Prostate gland (tissue), 2 donors: ENCODE measurements at regions not wholly inside any gene's neighbourhood (a gene's known extent, or its start where the extent isn't known, plus 50 kb on each side); places are given as distances from the start of the nearest gene placed in this dataset.

Source experiments
- DNase-seq: peaks from one replicate; pipeline ENCODE4 v3.0.0-alpha.2; 2019; ENCODE audit warnings: low spot score
- H3K27ac ChIP-seq, 2 donors: fragments of 200-600 bp; sonication (generic); 2 replicates each; pipeline ENCODE4 v1.5.1; 2017 to 2019
- H3K27me3 ChIP-seq: fragments of 200-600 bp; sonication (generic); replicated peaks from 2 replicates; pipeline ENCODE4 v1.5.1; 2019; ENCODE audit not compliant: insufficient read depth
- H3K36me3 ChIP-seq, 2 donors: fragments of 200-600 bp; sonication (generic); 1 replicate in 1 of 2; 2 replicates in 1 of 2; pipeline versions ENCODE4 v1.5.1 to v1.8.1; 2017 to 2019
- H3K4me1 ChIP-seq: fragments of 200-600 bp; sonication (generic); replicated peaks from 2 replicates; pipeline ENCODE4 v1.5.1; 2019
- H3K4me3 ChIP-seq, 2 donors: fragments of 200-600 bp; sonication (generic); 2 replicates each; pipeline ENCODE4 v1.5.1; 2017 to 2019
- H3K9me3 ChIP-seq: fragments of 200-600 bp; sonication (generic); 2 replicates; pipeline ENCODE4 v1.5.1; 2017
- POLR2A ChIP-seq: fragments of 450-650 bp; IDR thresholded peaks from one replicate; pipeline ENCODE4 v1.6.1; 2016; ENCODE audit warnings: antibody characterized with exemption, mild to moderate bottlenecking
- POLR2AphosphoS5 ChIP-seq: sonication (generic); formaldehyde crosslinking; IDR thresholded peaks from one replicate; pipeline ENCODE4 v1.6.1; 2017; ENCODE audit warnings: antibody characterized with exemption
- WGBS: methylation state at CpG from one replicate; pipeline ENCODE4 v1.1.5; 2018; 5-methylcytosine and 5-hydroxymethylcytosine counted together
- intact Hi-C: fragments of 100-400 bp; cut with DNase I; formaldehyde crosslinking; loops from one replicate; pipeline ENCODE4 v1.14.2; 2022
- microRNA-seq: library from miRNA; unstranded; fragments of <30 nt; microRNA quantifications from one replicate; pipeline ENCODE4, GENCODE V29; 2016
- small RNA-seq, 2 donors: library from RNA; depleted of rRNA; stranded (forward); fragments of <200 nt; gene quantifications; one replicate each; pipeline ENCODE3, GENCODE V24; 2016
- TF ChIP-seq, protein P1 (sequence below), 4 experiments: fragments of 200-600 bp in 2 of 4; fragments of 450-650 bp in 2 of 4; sonication (generic) in 2 of 4; IDR thresholded peaks; 1 replicate in 3 of 4; 2 replicates in 1 of 4; pipeline ENCODE4 v1.5.1; 2016 to 2019; ENCODE audit warnings: antibody characterized with exemption in 4 of 4, mild to moderate bottlenecking in 2 of 4, moderate library complexity in 2 of 4

DNA sequence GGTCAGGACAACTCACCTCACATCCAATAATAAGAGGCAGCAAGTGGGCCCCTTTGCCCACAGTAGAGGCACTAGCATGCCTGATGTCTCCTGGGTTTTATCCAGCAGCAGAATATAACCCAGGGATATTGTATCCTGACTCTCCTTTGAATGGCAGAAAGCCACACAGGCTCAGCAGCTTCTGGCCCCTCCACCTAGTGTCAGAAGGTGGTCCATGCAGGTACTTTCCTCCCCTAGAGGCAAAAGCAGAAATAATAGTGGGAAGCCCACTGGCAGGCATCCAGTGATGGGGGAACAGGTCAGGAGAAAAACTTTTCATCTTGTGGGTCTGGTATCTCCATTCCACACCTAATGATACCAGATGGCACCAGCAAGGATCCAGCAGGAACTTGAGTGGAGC is 75.5 kb upstream of the IRS4 start:
- intact Hi-C loops = no loop called here
- Histone ChIP-seq H3K4me1 (no peaks in the 10 kb centered on the region), H3K27ac (no peak overlapping the region), H3K27me3 (no peaks in the 10 kb centered on the region), H3K4me3 (no peak overlapping the region), H3K9me3 (no peaks in the 10 kb centered on the region), H3K36me3 (no peaks in the 10 kb centered on the region)
- DNase-seq = no peak
- TF ChIP-seq POLR2AphosphoS5 = no peak
- TF ChIP-seq POLR2A = no peak
- TF ChIP-seq, protein P1, sequence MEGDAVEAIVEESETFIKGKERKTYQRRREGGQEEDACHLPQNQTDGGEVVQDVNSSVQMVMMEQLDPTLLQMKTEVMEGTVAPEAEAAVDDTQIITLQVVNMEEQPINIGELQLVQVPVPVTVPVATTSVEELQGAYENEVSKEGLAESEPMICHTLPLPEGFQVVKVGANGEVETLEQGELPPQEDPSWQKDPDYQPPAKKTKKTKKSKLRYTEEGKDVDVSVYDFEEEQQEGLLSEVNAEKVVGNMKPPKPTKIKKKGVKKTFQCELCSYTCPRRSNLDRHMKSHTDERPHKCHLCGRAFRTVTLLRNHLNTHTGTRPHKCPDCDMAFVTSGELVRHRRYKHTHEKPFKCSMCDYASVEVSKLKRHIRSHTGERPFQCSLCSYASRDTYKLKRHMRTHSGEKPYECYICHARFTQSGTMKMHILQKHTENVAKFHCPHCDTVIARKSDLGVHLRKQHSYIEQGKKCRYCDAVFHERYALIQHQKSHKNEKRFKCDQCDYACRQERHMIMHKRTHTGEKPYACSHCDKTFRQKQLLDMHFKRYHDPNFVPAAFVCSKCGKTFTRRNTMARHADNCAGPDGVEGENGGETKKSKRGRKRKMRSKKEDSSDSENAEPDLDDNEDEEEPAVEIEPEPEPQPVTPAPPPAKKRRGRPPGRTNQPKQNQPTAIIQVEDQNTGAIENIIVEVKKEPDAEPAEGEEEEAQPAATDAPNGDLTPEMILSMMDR (IDR thresholded peaks at IDR 0.05) = no peak

DNA sequence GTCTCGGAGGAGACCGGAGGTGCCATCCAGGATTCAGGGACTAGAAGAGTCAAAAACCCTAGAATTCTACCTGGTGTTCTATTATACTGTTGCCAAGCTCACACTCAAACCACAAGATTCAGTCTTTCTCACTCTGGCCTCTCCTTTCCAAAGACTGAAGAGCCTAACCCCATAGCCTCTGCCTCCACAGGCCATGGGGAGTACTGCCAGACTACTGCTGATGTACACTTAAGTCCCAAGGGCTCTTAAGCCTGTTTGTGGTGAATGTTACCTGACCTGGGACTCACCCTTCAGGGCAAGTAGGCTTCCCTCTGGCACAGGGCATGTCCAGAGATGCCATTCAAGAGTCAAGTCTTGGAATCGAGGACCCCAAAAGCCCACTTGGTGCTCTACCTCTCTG is 58.9 kb upstream of the IRS4 start:
- H3K36me3 ChIP-seq = no peaks in the 10 kb centered on the region
- no peak for DNase-seq
- H3K4me3 ChIP-seq = no peak overlapping the region
- no peaks in the 10 kb centered on the region for H3K4me1 ChIP-seq
- 94% methylated on average over 3 of the region's 3 CpGs for WGBS
- no peaks in the 10 kb centered on the region for H3K9me3 ChIP-seq
- intact Hi-C loops = no loop called here
- H3K27ac ChIP-seq = no peak overlapping the region
- H3K27me3 ChIP-seq = no peaks in the 10 kb centered on the region
- TF ChIP-seq, protein P1 (IDR thresholded peaks at IDR 0.05) = no peak
- TF ChIP-seq POLR2A (no peak), POLR2AphosphoS5 (no peak)

Small RNA genes lying in the stretch of these regions (microRNA-seq; reads per million reads assigned to microRNA genes)
- 2.7 reads per million, percentile 34 among the genes with 10 or more reads in this experiment for gene MIR6087

Small RNA genes lying in the stretch of these regions (small RNA-seq; reads per million reads assigned to genes)
- gene MIR6087 = 0.70 to 25.3 reads per million in 2 donors
- 0 reads per million in 2 donors for gene RNU6-309P
